IPS-NIHi7 (cell line): ENCODE measurements at regions not wholly inside any gene's neighbourhood (a gene's known extent, or its start where the extent isn't known, plus 50 kb on each side); places are given as distances from the start of the nearest gene placed in this dataset.

Source experiments
- DNase-seq: peaks from one replicate; pipeline ENCODE4 v3.0.0; 2012; ENCODE audit warnings: mixed read lengths; ENCODE audit errors: extremely low spot score

DNA sequence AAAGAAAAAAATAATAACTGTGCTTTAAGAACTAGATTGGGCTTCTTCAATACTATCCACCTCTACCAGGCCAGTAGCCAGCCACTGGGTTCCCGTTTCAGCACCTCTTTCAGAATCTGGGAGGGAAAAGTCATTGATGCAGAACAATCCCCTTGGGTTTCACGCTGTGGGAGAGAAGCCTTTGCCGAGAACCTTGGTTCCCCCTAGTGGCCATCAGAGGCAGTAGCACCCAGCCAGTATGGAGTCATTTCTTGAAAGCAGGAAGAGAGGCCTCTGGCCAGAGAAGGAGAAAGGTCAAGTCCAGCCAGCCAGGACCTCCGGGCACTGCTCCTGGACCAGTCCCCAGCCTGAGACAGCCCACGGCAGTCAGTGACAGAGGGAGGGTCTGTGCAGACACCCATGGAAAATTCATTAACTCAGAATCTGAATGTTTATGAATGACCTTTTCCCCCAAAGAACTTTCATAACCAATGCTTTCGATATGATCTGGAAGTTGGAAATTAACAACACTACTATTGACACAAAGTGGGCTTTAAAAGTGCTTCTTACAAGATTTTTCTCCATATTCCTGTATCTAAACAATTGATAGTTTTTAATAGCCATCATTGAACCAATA lies 51.2 kb upstream of the CDH5 start:
- peak; percentile 91 for DNase-seq

DNA sequence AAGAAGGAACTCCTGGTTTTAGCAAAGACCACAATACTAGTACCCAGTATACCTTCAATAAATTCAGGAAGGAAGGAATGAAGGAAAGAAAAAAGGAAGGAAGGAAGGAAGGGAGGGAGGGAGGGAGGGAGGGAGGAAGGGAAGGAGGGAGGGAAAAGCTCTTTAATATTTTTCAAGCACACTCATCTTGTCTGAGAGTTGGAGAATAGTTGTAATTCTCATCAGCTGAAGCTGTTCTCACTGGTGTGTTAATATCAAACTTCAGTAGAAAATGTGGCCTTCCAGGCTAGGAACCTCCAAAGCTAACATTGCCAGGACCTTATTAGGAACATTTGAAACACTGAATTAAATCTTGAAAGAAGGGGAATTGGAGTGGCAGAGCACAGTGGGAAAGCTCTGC lies 55.2 kb upstream of the CDH5 start:
- DNase-seq, result no peak

DNA sequence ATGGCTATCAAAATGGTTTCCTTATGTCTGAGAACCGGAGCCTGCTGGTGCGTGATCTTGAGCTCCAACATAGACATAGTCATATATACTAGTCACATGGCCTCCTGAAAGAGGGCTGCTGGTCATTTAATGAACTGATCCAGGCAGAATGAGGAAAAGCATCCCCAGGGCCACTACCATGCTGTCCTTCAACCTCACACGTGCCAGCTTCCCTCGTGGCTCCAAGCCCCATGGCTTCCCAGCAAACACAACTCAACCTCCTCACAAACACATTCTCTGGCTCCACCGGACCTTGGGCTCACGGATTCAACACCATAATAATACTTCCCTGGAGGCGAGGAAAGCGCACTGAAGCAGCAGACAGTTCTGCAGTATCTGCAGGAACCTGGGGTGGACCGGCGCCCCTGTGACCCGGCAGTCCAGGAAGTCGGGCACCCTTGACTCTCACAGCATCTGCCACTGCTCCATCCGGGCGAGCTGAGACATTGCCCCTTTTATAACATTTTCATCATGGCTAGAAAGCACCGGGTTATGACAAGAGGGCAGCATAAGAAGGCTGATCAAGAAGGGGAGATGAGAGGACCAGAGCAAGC lies 57.2 kb upstream of the CDH5 start:
- DNase-seq, result no peak

DNA sequence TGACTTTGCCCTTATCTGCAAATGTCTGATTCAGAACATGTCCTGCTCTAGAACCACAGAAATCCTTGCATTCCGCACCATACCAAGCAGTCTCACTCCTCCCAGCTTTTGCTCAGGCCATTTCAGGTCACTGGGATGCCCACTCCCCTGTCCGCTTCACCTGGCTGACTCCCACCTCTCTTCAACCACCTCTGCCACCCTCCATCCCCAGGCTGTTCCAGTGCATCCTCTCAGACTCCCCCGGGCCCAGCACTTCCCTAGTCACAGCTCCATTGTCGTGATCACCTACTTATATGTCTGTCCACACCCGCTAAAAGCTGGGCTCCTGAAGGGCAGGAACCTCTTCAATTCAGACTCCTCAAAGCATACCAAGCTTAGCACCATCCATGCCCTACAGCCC lies 58.4 kb upstream of the CDH5 start:
- DNase-seq, result no peak

DNA sequence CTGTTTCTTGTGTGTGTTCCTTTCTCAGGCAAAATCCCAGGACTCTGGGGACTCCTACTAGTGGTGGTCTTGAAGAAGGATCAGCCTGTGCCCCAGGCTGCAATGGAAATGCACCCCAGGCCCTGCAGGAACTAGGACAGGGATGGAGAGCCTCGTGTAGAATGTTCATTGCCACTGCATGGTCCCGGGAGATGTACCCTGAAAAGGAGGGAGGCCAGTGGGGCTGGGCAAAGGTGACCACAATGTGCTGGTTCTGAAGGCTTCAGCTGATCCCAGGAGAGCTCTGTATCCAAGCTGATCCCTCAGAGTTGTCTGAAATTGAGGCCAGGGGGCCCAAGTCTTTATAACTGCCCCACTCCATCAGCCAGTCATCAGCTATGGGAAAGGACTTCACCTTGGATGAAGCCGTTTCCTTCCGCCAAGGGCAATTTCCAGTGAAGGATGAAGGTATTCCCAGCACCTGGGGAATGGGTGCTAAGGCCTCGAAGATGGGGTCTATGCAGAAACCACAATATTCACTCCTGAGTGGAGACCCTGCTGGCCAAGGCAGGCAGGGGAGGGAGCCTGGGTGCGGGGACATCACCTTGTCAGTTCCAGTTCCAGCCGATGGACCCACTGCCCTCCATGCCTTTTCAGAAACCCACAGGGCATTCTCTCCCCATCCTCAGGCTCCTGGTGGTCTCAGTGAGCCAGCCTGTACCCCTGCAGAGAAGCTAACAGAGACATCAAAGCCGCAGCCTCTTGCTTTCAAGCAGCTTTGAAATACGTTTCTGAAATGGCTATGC lies 59.9 kb upstream of the CDH5 start:
- DNase-seq, result no peak

DNA sequence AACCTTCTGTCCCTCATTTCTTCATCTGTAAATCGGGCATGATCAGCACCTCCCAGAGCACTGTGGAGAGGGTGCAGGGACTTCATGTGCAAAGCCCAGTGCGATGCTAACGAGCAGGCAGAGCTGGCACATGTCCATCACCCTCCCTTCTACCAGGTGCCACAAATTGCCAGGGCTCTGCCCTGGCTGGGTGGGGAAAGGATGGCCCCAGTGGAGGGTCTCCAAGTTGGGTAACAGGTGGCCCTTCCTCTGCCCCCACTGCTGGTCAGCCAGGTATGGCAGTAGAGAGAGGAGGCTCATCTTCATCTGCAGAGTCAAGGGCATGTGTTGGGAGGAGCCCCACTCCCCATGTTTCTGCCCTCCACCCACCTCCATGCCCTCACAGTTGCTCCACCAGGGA lies 61.5 kb upstream of the CDH5 start:
- no peak for DNase-seq

DNA sequence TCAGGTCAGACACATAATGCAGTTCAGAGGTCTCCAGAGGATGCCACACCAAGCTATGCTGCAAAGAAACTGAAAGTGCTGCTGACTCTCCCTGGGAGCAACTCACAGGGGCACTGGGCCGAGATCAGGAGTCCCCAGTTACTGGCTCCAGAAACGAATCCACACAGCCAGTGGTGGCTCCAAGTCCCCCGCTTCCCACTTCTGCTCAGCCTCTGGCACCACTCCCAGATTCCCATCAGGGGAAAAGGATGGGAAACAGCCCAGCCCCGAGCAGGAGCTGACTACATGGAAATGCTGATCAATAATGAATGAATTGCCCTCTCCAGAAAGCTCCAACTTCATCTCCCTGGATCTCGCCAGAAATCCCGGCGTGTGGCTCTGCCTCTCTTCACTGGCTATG lies 62.3 kb upstream of the CDH5 start:
- no peak for DNase-seq

DNA sequence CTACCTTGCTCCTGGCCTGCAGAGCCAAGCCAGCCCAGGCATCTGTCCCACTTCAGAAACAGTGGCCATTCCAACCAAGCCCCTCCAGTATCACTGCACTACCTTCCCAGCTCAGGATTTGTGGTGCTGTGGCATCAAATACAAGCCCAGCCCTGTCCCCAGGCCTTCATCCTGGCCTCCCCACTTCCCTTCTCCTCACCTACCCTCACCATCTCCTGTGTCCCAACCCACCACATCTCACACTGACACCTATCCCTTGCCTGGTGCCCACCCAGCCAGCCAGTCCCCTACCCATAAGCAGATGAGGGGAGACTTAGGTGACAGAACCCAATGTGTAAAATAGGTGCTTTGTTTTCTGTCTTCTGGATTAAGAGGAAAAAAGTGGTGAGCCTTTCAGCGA lies 66.0 kb upstream of the CDH5 start:
- no peak for DNase-seq

DNA sequence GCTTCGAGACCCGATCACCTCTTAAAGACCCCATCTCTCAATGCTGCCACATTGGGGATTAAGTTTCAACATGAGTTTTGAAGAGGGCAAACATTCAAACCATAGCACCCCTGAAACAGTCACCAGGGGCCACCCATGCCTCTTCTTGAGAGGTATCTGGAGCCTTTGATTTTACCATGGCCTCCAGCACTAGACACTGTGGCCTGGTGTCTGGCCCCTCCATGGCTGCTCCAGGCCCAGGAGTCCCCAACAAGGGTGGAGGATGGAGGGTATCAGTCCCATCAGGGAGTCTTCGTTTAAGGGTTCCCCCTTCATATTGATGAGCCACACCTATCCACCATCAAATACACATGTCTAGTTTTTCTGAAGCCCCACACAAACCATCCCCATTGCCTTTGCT lies 66.5 kb upstream of the CDH5 start:
- no peak for DNase-seq

DNA sequence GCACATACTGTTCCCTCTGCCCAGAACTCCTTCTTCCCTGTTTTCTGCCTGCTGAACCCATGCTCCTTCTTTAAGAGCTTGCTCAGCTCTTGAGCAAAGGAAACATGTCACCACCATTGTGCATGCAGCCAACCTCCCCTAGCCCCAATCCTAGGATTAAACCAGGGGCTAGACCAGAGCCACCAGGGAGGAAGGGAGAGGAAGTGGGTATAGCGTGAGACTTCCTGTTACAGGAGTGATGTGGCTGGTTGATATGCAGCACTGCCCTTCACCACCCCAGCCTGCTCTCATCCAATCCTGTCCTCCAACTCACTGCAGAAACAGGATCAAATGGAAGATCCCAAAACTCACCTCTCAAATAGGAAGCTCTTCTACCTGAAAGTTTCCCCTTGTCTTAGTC lies 67.1 kb upstream of the CDH5 start:
- no peak for DNase-seq

DNA sequence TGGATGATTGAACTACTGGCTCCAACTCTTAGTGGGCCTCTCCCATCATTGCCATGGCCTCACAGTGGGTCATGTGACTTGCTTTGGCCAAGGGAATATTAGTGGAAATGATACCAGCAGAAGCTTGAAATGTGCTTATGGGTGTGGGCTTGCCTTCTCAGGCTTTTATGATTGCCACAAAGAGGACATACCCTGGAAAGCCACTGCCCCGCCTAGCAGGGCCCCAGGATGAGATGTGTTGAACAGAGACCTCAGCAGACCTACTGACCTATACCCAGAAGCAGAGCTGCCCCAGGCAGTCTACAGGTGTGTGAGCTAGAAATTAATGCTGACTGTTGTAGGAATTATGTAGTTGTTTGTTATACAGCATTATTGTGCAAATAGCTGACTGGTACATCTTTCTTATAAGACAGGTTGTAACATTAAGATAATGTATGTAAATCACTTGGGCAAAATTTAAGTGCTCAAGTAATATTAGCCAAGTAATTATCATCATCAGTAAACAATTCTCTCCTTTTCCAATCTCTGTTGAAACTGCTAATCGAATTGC lies 67.8 kb upstream of the CDH5 start:
- DNase-seq, result no peak

DNA sequence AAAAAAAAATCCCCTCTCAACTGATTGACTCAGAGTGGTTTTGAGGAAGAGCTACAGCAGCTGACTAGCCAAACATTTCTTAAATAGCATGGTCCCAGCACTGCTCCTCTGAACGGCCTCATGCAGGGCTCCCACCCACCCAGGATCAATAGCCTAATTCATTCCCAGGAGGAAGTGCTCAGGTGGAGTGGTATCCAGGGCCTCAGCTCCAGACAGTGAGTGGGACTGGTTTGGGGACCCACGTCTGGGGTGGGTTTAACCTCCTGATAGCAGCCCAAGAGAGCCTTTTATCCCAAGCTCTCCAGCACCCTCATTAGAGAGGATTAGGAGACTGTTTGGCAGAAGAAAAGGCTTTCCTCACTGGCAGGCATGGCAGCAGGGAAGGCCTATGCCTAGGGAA lies 68.5 kb upstream of the CDH5 start:
- no peak for DNase-seq

DNA sequence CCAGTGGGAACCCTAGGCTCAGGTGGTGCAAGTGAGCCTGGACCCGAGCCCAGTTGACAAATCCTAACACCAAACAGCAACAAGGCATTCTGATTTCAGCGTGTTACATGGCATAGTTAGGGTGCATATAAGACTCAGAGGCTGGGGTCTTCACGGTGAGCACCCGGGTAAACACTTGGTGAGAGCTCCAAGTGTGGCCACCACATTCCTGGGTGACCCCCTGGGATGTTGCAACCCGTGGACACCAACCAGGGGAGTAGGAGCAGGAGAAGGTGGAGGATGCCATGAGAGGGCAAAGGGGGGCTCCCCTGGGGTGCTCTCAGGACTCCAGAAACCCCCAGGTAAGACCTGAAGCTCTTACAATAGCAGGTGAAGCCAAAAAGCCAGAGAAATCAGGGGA lies 69.9 kb upstream of the CDH5 start:
- no peak for DNase-seq

DNA sequence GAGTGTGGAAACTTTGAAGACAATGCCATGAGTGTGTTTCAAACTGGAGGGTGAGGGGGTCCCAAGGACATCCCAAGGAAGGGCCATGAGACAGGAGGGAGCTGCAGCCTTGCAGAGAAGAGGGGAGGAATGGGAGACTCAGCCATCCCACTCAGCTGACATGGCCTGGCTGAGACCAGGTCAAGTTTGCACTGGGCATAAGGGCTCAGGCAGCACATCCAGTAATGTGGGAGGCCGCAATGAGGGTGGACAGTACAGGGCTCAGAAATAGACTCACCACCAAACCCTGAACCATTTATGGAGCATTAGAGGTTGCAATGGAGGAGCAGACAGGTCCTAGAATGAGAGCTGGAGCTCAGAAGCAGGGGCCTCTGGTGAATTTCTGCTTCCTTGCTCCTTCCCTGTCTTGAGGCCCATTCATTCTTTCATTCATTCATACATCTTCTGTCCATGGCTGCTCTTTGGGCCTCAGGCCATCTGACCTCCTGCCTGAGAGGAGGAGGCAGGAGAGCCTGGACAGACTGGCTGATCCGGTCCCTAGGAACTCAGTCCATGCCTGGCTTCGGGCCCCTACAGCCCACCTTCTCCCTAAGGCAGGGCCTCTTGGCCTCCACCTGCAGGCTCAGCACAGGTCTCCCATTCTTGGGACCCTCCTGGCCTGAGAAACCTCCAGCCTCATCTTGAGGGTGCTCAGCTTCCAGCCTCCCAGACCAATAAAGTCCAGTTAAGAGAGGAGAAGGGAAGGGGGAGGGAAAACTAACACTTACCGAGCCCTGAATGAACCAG lies 70.5 kb upstream of the CDH5 start:
- DNase-seq, result no peak

DNA sequence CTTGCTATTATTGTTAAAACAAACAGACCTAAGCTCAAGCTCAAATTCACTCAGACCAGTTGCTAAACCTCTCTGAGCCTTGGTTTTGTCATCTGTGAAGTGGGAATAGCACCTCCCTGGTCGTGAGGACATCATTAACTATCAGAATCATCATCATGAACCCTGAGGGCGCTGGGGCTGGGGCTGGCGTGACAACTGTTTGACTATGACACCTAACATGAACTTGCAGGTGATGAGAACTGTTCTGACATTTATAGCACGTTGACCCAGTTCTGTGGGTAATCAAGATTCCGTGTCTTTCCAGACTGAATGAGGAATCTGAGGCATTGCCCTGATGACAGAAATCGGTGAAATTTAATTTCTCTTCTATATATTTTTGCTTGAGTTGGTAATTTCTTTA lies 71.3 kb upstream of the CDH5 start:
- no peak for DNase-seq

DNA sequence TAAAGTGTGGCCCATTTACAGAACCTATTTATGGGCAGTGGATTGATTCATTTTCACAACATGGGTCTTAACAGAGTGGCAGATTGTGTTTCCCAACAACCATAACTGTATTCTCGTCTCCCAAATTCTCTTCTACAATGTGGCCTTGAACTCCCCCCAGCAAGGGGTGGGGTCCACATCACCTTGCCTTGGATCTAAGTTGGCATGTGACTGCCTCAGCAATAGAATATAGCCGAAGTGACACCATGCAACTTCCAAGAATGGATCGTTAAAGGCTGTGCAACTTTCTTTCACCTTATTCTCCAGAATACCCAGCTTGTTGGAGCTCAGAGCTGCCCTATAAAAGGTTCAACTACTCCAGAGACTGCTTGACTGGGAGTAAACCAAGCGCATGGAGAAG lies 72.0 kb upstream of the CDH5 start:
- no peak for DNase-seq

DNA sequence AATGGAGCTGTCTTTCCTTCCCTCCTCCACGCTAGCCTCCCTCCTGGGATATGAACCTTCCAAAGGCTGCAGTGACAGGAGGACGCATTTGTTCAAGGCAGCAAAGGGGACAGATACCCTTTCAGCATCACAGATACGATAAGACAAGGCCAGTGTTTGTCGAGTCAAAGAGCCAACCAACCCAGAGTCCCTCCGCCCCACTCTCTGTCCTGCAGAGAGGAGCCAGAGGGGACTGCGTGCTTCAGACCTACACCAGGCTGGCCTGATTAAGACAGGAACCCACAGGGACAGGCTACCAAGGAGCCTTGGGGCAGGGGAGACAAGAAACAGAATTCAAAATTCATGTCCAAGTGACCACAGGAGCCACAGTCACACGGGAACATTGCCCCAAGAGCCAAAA lies 72.6 kb upstream of the CDH5 start:
- DNase-seq, result no peak

DNA sequence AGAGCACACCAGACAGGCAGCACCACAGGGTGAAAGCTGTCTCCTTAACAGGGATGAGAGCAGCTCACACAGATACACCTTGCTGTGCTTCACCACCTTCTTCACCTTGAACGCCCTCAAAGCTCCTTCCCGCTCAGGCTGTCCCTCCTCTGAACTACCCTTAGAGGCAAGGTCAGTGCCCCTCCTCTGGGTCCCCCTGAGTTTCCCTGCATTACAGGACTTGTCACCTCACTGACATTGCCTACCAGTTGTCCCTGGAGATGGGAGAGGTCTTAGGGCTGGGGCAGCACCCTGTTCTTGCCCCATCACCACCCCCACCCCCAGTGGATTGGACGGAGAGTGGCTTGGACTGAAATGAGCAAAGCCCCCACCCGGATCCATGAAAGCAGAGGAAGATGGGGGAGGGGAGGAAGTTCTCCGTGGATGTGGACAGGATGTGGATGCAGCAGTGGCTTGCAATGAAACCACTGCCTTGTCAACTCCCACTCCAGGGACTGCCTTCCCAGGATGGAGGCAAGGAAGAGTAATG lies 73.2 kb upstream of the CDH5 start:
- no peak for DNase-seq

DNA sequence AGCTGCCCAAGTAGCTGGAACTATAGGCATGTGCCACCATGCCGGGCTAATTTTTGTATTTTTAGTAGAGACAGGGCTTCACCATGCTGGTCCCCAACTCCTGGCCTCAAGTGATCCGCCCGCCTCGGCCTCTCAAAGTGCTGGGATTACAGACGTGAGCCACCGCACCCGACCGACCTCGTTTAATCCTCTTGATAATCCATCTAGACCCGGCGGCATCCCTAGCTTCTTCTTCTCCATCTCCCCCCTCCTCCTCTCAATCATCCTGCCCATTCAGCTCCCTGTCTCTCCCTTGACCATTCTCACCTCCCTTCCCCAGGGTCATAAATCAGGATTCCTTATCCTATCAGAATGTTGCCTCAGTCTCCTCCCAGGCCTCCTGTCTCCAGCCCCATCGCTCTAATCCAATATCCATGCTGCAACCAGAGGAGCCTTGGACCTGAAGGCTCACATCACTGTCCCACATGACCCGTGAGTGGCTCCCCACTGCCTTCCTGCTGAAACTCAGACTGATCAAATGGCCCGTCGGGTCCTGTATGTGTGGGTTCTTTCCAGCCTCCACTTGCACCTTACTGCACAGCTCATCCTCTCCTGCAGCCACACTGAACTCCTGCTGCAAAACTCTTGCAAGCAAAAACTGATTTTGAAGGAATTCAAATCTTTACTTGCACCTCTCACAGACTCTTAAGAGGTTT lies 74.1 kb upstream of the CDH5 start:
- DNase-seq, result no peak

DNA sequence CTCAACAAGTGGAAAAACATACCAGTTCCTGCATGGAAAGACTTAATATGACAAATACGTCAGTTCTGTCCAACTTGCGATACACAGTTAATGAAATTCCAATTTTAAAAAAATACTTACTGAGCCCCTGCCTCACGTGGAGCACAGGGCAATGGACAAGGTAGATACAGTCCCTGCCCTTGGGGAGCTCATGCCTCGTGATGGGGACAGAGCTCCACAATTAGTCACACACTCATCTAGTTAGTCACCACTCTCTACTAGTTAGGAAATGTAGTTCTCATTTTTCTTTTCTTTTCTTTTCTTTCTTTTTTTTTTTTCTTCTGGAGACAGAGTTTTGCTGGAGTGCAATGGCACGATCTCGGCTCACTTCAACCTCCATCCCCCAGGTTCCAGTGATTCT lies 74.7 kb upstream of the CDH5 start:
- DNase-seq, result no peak

DNA sequence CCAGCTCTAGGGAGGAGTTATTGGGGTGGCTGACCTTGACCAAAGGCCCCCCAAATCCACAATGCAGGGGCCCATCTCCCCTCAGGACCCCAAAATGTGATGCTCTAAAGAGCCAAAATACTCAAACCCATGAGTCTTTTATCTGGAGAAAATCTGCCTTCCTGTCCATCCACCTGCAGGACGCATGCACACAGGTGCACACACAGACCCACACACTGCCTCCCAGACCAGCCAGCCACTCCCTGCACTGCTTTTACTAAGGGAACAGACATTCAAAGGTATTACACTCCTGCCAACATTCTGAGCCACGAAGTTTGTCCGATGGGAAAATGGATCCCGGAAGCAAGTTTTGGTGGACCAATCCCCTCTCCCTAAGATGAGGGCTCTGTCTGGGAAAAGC lies 76.1 kb upstream of the CDH5 start:
- no peak for DNase-seq

DNA sequence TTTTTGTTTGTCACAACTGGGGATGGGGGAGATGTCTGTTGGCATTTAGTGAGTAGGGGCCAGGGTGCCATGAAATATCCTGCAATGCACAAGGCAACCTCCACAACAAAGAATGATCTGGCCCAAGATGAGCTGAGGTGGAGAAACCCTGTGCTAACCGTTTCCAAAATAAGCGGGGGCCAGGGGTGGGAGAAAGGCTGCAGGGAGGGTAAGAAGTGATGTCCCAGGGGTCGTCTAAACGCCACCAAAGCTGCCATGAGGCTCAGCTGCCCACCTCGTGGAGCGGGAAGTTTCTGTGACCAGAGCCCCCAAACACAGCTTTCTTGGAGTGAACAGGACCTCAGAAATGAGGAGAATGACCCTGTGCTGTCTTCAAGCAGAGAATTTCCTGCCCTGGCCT lies 76.5 kb upstream of the CDH5 start:
- DNase-seq, result no peak
